NCI-H2107 treated with DMSO at 0.1 percent for 48 hours (cell line): ENCODE measurements at regions not wholly inside any gene's neighbourhood (a gene's known extent, or its start where the extent isn't known, plus 50 kb on each side); places are given as distances from the start of the nearest gene placed in this dataset.

Experiments used
- DNase-seq: peaks from one replicate; lab custom pipeline; 2025; ENCODE audit not compliant: unreplicated experiment; lab: John Stamatoyannopoulos, UW

GRCh38 chr2:173806761-173807160, 158.4 kb downstream of the SP3 start:
- no peak for DNase-seq

GRCh38 chr2:173808718-173809117, 156.5 kb downstream of the SP3 start:
- no peak for DNase-seq

- DNase-seq, result no peak
These were observed 152.9 kb downstream of the SP3 start for GRCh38 chr2:173812321-173812720.

GRCh38 chr2:173814306-173814705, 150.9 kb downstream of the SP3 start:
- no peak for DNase-seq

GRCh38 chr2:173815772-173816171, 149.4 kb downstream of the SP3 start:
- no peak for DNase-seq

- DNase-seq, result no peak
These were observed 147.6 kb downstream of the SP3 start for GRCh38 chr2:173817582-173817981.

- DNase-seq, result no peak
These were observed 146.9 kb downstream of the SP3 start for GRCh38 chr2:173818285-173818684.

- DNase-seq, result no peak
These were observed 145.3 kb downstream of the SP3 start for GRCh38 chr2:173819852-173820251.

GRCh38 chr2:173821451-173821850, 143.7 kb downstream of the SP3 start:
- no peak for DNase-seq

GRCh38 chr2:173822889-173823542, 142.2 kb downstream of the SP3 start:
- DNase-seq, result no peak

- DNase-seq, result no peak
These were observed 141.6 kb downstream of the SP3 start for GRCh38 chr2:173823543-173823939.

- DNase-seq, result no peak
These were observed 136.7 kb downstream of the SP3 start for GRCh38 chr2:173828189-173829142.

GRCh38 chr2:173829727-173830126, 135.4 kb downstream of the SP3 start:
- DNase-seq, result no peak

GRCh38 chr2:173830170-173830569, 135.0 kb downstream of the SP3 start:
- DNase-seq, result no peak

- DNase-seq, result no peak
These were observed 133.6 kb downstream of the SP3 start for GRCh38 chr2:173831312-173832229.

- no peak for DNase-seq
These were observed 131.0 kb downstream of the SP3 start for GRCh38 chr2:173834141-173834540.

GRCh38 chr2:173835726-173836125, 129.4 kb downstream of the SP3 start:
- no peak for DNase-seq

- no peak for DNase-seq
These were observed 124.1 kb downstream of the SP3 start for GRCh38 chr2:173841110-173841509.

GRCh38 chr2:173843526-173843925, 121.6 kb downstream of the SP3 start:
- DNase-seq, result no peak

- no peak for DNase-seq
These were observed 114.0 kb downstream of the SP3 start for GRCh38 chr2:173851141-173851641.

GRCh38 chr2:173854141-173854540, 111.0 kb downstream of the SP3 start:
- no peak for DNase-seq
